ENCODE measurements at regions not wholly inside any gene's neighbourhood (a gene's known extent, or its start where the extent isn't known, plus 50 kb on each side); places are given as distances from the start of the nearest gene placed in this dataset.

GRCh38 chr7:13821152-13821787 is 168.2 kb downstream of the ETV1 start (continued):
- TF ChIP-seq TCF4 (CRISPR knock-in tag; IDR thresholded peaks at IDR 0.05; ENCODE audit: borderline replicate concordance) (no peak), BACH2 (CRISPR knock-in tag; IDR thresholded peaks at IDR 0.05; ENCODE audit: borderline replicate concordance) (no peak), CREB5 (CRISPR knock-in tag; IDR thresholded peaks at IDR 0.05; ENCODE audit: low read depth) (no peak), ZFP30 (CRISPR knock-in tag; IDR thresholded peaks at IDR 0.05) (no peak), ZNF8 (CRISPR knock-in tag; IDR thresholded peaks at IDR 0.05) (no peak), RARB (CRISPR knock-in tag; IDR thresholded peaks at IDR 0.05) (no peak), ZNF565 (CRISPR knock-in tag; conservative IDR thresholded peaks at IDR 0.05; ENCODE audit: low read depth) (no peak), TOX (CRISPR knock-in tag; IDR thresholded peaks at IDR 0.05; ENCODE audit: borderline replicate concordance) (no peak)

DNA sequence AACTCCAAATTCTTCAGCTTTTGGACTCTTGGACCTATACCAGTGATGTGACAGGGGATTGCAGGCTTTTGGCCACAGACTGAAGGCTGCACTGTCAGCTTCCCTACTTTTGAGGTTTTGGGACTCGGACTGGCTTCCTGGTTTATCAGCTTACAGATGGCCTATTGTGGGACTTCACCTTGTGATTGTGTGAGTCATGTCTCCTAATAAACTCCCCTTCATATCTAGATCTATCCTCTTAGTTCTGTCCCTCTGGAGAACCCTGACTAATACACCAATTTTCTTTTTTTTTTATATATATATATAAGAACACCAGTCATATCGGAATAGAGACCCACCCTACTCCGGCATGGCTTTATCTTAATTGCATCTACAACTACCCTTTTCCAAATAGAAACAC is 166.8 kb downstream of the ETV1 start:
- ATAC-seq, result no peak
- TF ChIP-seq ZC3H10 (CRISPR knock-in tag; IDR thresholded peaks at IDR 0.05) (no peak), TCF4 (CRISPR knock-in tag; IDR thresholded peaks at IDR 0.05; ENCODE audit: borderline replicate concordance) (no peak), ISL1 (CRISPR knock-in tag; IDR thresholded peaks at IDR 0.05) (no peak), OSR1 (CRISPR knock-in tag; IDR thresholded peaks at IDR 0.05) (no peak), ARNTL (CRISPR knock-in tag; IDR thresholded peaks at IDR 0.05; ENCODE audit: borderline replicate concordance, low read depth) (no peak), ZNF70 (CRISPR knock-in tag; IDR thresholded peaks at IDR 0.05) (no peak), CREB5 (CRISPR knock-in tag; IDR thresholded peaks at IDR 0.05; ENCODE audit: low read depth) (no peak), ZFP3 (CRISPR knock-in tag; IDR thresholded peaks at IDR 0.05) (no peak), ZNF8 (CRISPR knock-in tag; IDR thresholded peaks at IDR 0.05) (no peak)
- TF ChIP-seq, protein P1, sequence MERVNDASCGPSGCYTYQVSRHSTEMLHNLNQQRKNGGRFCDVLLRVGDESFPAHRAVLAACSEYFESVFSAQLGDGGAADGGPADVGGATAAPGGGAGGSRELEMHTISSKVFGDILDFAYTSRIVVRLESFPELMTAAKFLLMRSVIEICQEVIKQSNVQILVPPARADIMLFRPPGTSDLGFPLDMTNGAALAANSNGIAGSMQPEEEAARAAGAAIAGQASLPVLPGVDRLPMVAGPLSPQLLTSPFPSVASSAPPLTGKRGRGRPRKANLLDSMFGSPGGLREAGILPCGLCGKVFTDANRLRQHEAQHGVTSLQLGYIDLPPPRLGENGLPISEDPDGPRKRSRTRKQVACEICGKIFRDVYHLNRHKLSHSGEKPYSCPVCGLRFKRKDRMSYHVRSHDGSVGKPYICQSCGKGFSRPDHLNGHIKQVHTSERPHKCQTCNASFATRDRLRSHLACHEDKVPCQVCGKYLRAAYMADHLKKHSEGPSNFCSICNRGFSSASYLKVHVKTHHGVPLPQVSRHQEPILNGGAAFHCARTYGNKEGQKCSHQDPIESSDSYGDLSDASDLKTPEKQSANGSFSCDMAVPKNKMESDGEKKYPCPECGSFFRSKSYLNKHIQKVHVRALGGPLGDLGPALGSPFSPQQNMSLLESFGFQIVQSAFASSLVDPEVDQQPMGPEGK (CRISPR knock-in tag; IDR thresholded peaks at IDR 0.05; ENCODE audit: borderline replicate concordance), result no peak

- TF ChIP-seq ESRRG (CRISPR knock-in tag; IDR thresholded peaks at IDR 0.05) (no peak), POU6F1 (CRISPR knock-in tag; IDR thresholded peaks at IDR 0.05; ENCODE audit: borderline replicate concordance, low read depth) (no peak), CREB5 (CRISPR knock-in tag; IDR thresholded peaks at IDR 0.05; ENCODE audit: low read depth) (no peak), CSDC2 (CRISPR knock-in tag; IDR thresholded peaks at IDR 0.05) (no peak), ISL1 (CRISPR knock-in tag; IDR thresholded peaks at IDR 0.05) (no peak), ZNF8 (CRISPR knock-in tag; IDR thresholded peaks at IDR 0.05) (no peak), ZFP3 (CRISPR knock-in tag; IDR thresholded peaks at IDR 0.05) (no peak), TOX (CRISPR knock-in tag; IDR thresholded peaks at IDR 0.05; ENCODE audit: borderline replicate concordance) (no peak), GLIS3 (CRISPR knock-in tag; IDR thresholded peaks at IDR 0.05) (no peak), ZNF70 (CRISPR knock-in tag; IDR thresholded peaks at IDR 0.05) (no peak), OSR1 (CRISPR knock-in tag; IDR thresholded peaks at IDR 0.05) (no peak)
- TF ChIP-seq, protein P1 (CRISPR knock-in tag; IDR thresholded peaks at IDR 0.05; ENCODE audit: borderline replicate concordance), result no peak
- ATAC-seq, result no peak
These were observed 162.7 kb downstream of the ETV1 start for GRCh38 chr7:13826752-13827151.

All from SK-N-SH treated with all-trans-retinoic acid at 6 μM for 48 hours (cell line).